K562 (cell line): ENCODE measurements at regions not wholly inside any gene's neighbourhood (a gene's known extent, or its start where the extent isn't known, plus 50 kb on each side); places are given as distances from the start of the nearest gene placed in this dataset.

Source experiments
- CBFB ChIP-seq: sonication (generic); formaldehyde crosslinking; IDR thresholded peaks from 2 replicates; pipeline ENCODE4 v1.4.0; 2020; ENCODE audit warnings: mild to moderate bottlenecking, missing genetic modification reagents
- GABPB1 ChIP-seq: sonication (generic); formaldehyde crosslinking; IDR thresholded peaks from 2 replicates; pipeline ENCODE4 v1.8.0; 2022; ENCODE audit warnings: mild to moderate bottlenecking, missing genetic modification reagents
- KLF6 ChIP-seq: fragments of 250-450 bp; sonication (Bioruptor Pico); IDR thresholded peaks from 2 replicates; pipeline ENCODE4 v1.4.0; 2020; ENCODE audit warnings: mild to moderate bottlenecking, moderate library complexity, borderline replicate concordance
- PPARD ChIP-seq: fragments of 250-450 bp; sonication (Bioruptor Pico); IDR thresholded peaks from 2 replicates; pipeline ENCODE4 v1.8.0; 2022; ENCODE audit warnings: inconsistent platforms, mild to moderate bottlenecking, moderate library complexity
- TF ChIP-seq, protein P1 (sequence below), 3 experiments: IDR thresholded peaks in 2 of 3; conservative IDR thresholded peaks in 1 of 3; 2 replicates each; pipeline ENCODE4 v1.5.1; 2011 to 2012; ENCODE audit warnings: low read length in 3 of 3, mild to moderate bottlenecking in 3 of 3, control low read depth in 2 of 3, improper control_type of control experiment in 1 of 3, inconsistent platforms in 1 of 3, low read depth in 1 of 3, mixed read lengths in 1 of 3, moderate library complexity in 1 of 3; ENCODE audit not compliant: insufficient read depth in 2 of 3
- TF ChIP-seq, protein P2 (sequence below), 2 experiments: fragments of 450-650 bp in 1 of 2; sonication (generic) in 1 of 2; formaldehyde crosslinking in 1 of 2; IDR thresholded peaks in 1 of 2; conservative IDR thresholded peaks in 1 of 2; 2 replicates each; pipeline versions ENCODE4 v1.6.1 to v1.8.1; 2016 to 2023; ENCODE audit warnings: mild to moderate bottlenecking in 2 of 2, moderate library complexity in 2 of 2, inconsistent platforms in 1 of 2, missing genetic modification reagents in 1 of 2
- TF ChIP-seq, protein P3 (sequence below): sonication (generic); formaldehyde crosslinking; IDR thresholded peaks from 2 replicates; pipeline ENCODE4 v1.9.0; 2022; ENCODE audit warnings: mild to moderate bottlenecking, missing genetic modification reagents

- TF ChIP-seq, protein P1, sequence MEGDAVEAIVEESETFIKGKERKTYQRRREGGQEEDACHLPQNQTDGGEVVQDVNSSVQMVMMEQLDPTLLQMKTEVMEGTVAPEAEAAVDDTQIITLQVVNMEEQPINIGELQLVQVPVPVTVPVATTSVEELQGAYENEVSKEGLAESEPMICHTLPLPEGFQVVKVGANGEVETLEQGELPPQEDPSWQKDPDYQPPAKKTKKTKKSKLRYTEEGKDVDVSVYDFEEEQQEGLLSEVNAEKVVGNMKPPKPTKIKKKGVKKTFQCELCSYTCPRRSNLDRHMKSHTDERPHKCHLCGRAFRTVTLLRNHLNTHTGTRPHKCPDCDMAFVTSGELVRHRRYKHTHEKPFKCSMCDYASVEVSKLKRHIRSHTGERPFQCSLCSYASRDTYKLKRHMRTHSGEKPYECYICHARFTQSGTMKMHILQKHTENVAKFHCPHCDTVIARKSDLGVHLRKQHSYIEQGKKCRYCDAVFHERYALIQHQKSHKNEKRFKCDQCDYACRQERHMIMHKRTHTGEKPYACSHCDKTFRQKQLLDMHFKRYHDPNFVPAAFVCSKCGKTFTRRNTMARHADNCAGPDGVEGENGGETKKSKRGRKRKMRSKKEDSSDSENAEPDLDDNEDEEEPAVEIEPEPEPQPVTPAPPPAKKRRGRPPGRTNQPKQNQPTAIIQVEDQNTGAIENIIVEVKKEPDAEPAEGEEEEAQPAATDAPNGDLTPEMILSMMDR (IDR thresholded peaks at IDR 0.05 in 2 of 3, conservative IDR thresholded peaks at IDR 0.05 in 1 of 3; ENCODE audit: insufficient read depth in 2 of 3, low read depth in 1 of 3, low read length in 3 of 3) = no peak
- TF ChIP-seq PPARD (CRISPR knock-in tag) (no peak), KLF6 (no peak), CBFB (CRISPR knock-in tag) (no peak), GABPB1 (no peak)
- TF ChIP-seq, protein P2, sequence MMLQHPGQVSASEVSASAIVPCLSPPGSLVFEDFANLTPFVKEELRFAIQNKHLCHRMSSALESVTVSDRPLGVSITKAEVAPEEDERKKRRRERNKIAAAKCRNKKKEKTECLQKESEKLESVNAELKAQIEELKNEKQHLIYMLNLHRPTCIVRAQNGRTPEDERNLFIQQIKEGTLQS (IDR thresholded peaks at IDR 0.05) = no peak
- TF ChIP-seq, protein P2 (CRISPR knock-in tag; conservative IDR thresholded peaks at IDR 0.05) = no peak
- TF ChIP-seq, protein P3, sequence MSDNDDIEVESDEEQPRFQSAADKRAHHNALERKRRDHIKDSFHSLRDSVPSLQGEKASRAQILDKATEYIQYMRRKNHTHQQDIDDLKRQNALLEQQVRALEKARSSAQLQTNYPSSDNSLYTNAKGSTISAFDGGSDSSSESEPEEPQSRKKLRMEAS = no peak
Measured at GRCh38 chr2:226125176-226125883, 674.3 kb downstream of the IRS1 start.
